A673 (cell line): ENCODE measurements at regions not wholly inside any gene's neighbourhood (a gene's known extent, or its start where the extent isn't known, plus 50 kb on each side); places are given as distances from the start of the nearest gene placed in this dataset.

Experiments
- CTCF ChIP-seq: fragments of 300-800, 200-600 bp; sonication (generic); conservative IDR thresholded peaks from 2 replicates; pipeline ENCODE4 v1.5.1; 2017; ENCODE audit warnings: low read depth, mild to moderate bottlenecking, antibody characterized with exemption, low read length, moderate library complexity, mixed read lengths
- EZH2 ChIP-seq: fragments of 200-600 bp; sonication (generic); IDR thresholded peaks from 2 replicates; pipeline ENCODE4 v1.6.1; 2017; ENCODE audit warnings: borderline replicate concordance, low read depth, mild to moderate bottlenecking, mixed read lengths, antibody characterized with exemption, low read length; ENCODE audit not compliant: poor library complexity, severe bottlenecking

- TF ChIP-seq CTCF (no peak), EZH2 (no peak)
These were observed 119.5 kb downstream of the CAVIN4 start for GRCh38 chr9:100697339-100697738.
